ENCODE measurements at regions not wholly inside any gene's neighbourhood (a gene's known extent, or its start where the extent isn't known, plus 50 kb on each side); places are given as distances from the start of the nearest gene placed in this dataset.

DNA sequence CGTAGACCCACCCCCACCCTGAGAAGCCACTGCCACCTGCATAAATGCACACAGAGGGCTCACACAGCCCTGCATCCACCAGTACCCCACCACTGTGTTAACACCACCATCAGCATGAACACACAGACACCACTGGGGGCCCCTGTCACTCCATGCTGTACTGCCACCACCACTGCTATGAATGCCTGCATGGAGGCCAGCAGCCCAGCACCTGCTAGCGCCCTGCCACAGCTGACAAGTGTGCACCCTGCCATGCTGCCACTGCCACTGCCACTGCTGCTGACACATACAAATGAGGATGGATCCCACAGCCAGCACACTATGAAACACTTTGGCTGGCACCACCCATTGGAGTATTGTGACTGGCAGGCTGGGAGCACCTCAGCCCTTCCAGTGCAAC lies 361.0 kb downstream of the TAFA4 start:
- TF ChIP-seq ZFP3 (CRISPR knock-in tag; IDR thresholded peaks at IDR 0.05) = no peak
- no peak for TF ChIP-seq ZC3H10 (CRISPR knock-in tag; IDR thresholded peaks at IDR 0.05)
- TF ChIP-seq, protein P1, sequence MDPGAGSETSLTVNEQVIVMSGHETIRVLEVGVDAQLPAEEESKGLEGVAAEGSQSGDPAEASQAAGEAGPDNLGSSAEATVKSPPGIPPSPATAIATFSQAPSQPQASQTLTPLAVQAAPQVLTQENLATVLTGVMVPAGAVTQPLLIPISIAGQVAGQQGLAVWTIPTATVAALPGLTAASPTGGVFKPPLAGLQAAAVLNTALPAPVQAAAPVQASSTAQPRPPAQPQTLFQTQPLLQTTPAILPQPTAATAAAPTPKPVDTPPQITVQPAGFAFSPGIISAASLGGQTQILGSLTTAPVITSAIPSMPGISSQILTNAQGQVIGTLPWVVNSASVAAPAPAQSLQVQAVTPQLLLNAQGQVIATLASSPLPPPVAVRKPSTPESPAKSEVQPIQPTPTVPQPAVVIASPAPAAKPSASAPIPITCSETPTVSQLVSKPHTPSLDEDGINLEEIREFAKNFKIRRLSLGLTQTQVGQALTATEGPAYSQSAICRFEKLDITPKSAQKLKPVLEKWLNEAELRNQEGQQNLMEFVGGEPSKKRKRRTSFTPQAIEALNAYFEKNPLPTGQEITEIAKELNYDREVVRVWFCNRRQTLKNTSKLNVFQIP (CRISPR knock-in tag; IDR thresholded peaks at IDR 0.05; ENCODE audit: borderline replicate concordance, low read depth) = no peak
- no peak for TF ChIP-seq ZNF565 (CRISPR knock-in tag; conservative IDR thresholded peaks at IDR 0.05; ENCODE audit: low read depth)
- no peak for TF ChIP-seq ESRRG (CRISPR knock-in tag; IDR thresholded peaks at IDR 0.05)
- TF ChIP-seq, protein P2, sequence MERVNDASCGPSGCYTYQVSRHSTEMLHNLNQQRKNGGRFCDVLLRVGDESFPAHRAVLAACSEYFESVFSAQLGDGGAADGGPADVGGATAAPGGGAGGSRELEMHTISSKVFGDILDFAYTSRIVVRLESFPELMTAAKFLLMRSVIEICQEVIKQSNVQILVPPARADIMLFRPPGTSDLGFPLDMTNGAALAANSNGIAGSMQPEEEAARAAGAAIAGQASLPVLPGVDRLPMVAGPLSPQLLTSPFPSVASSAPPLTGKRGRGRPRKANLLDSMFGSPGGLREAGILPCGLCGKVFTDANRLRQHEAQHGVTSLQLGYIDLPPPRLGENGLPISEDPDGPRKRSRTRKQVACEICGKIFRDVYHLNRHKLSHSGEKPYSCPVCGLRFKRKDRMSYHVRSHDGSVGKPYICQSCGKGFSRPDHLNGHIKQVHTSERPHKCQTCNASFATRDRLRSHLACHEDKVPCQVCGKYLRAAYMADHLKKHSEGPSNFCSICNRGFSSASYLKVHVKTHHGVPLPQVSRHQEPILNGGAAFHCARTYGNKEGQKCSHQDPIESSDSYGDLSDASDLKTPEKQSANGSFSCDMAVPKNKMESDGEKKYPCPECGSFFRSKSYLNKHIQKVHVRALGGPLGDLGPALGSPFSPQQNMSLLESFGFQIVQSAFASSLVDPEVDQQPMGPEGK (CRISPR knock-in tag; IDR thresholded peaks at IDR 0.05; ENCODE audit: borderline replicate concordance) = no peak
- no peak for TF ChIP-seq ZNF70 (CRISPR knock-in tag; IDR thresholded peaks at IDR 0.05)
- TF ChIP-seq SNAI2 (CRISPR knock-in tag; IDR thresholded peaks at IDR 0.05) = no peak
- TF ChIP-seq, protein P3, sequence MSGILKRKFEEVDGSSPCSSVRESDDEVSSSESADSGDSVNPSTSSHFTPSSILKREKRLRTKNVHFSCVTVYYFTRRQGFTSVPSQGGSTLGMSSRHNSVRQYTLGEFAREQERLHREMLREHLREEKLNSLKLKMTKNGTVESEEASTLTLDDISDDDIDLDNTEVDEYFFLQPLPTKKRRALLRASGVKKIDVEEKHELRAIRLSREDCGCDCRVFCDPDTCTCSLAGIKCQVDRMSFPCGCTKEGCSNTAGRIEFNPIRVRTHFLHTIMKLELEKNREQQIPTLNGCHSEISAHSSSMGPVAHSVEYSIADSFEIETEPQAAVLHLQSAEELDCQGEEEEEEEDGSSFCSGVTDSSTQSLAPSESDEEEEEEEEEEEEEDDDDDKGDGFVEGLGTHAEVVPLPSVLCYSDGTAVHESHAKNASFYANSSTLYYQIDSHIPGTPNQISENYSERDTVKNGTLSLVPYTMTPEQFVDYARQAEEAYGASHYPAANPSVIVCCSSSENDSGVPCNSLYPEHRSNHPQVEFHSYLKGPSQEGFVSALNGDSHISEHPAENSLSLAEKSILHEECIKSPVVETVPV (CRISPR knock-in tag; IDR thresholded peaks at IDR 0.05) = no peak

All from SK-N-SH treated with all-trans-retinoic acid at 6 μM for 48 hours (cell line).